ENCODE measurements at regions not wholly inside any gene's neighbourhood (a gene's known extent, or its start where the extent isn't known, plus 50 kb on each side); places are given as distances from the start of the nearest gene placed in this dataset.

- TF ChIP-seq CTCF (IDR thresholded peaks at IDR 0.05) (no peak), POLR2A (IDR thresholded peaks at IDR 0.05) (no peak), EP300 (IDR thresholded peaks at IDR 0.05) (no peak)
These were observed 647.8 kb downstream of the TBC1D32 start for GRCh38 chr6:120686492-120686891.

All from gastroesophageal sphincter (tissue), 3 donors.